A549 (cell line): ENCODE measurements at regions not wholly inside any gene's neighbourhood (a gene's known extent, or its start where the extent isn't known, plus 50 kb on each side); places are given as distances from the start of the nearest gene placed in this dataset.

Experiments used
- EP300 ChIP-seq, 2 experiments: fragments of >200 bp; sonication (Bioruptor Twin); formaldehyde crosslinking; IDR thresholded peaks; 2 replicates in 1 of 2; 3 replicates in 1 of 2; pipeline ENCODE4 v1.6.1; 2016 to 2017
- RFX5 ChIP-seq: fragments of 450-650 bp; IDR thresholded peaks from 2 replicates; pipeline ENCODE4 v1.7.1; 2014; ENCODE audit warnings: antibody characterized with exemption, mild to moderate bottlenecking, moderate library complexity
- RNF2 ChIP-seq: fragments of 200-600 bp; sonication (generic); IDR thresholded peaks from 2 replicates; pipeline ENCODE4 v1.6.1; 2016; ENCODE audit warnings: low read depth, mild to moderate bottlenecking, antibody characterized with exemption, moderate library complexity, borderline replicate concordance
- TF ChIP-seq, protein P1 (sequence below): fragments of 200-600 bp; sonication (generic); IDR thresholded peaks from 2 replicates; pipeline ENCODE4 v1.6.1; 2016; ENCODE audit warnings: antibody characterized with exemption, mild to moderate bottlenecking, moderate library complexity
- TF ChIP-seq, protein P2 (sequence below): fragments of >200 bp; sonication (Bioruptor Twin); formaldehyde crosslinking; IDR thresholded peaks from 3 replicates; pipeline ENCODE4 v1.5.1; 2016

DNA sequence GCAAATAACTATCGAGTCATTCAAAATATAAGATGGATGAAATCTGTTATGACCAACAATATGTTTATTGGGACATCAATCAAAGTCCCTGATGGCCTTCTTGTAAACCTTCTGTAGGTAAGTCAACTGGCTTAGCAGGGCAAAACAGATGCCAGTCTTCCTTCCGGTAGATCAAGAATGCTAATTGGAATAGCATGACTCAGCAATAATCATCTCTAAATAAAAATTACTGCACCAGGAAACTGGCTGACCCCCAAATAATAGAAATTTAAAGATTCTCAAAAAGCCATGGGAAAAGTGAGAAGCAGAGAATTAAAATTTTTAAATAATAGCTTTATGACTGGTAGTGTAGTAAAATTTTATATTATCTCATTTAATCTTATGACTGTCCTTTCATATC is 1005.4 kb downstream of the OLFM4 start:
- TF ChIP-seq RNF2 (no peak), RFX5 (no peak), EP300 (IDR thresholded peaks at IDR 0.05) (no peak)
- TF ChIP-seq, protein P1, sequence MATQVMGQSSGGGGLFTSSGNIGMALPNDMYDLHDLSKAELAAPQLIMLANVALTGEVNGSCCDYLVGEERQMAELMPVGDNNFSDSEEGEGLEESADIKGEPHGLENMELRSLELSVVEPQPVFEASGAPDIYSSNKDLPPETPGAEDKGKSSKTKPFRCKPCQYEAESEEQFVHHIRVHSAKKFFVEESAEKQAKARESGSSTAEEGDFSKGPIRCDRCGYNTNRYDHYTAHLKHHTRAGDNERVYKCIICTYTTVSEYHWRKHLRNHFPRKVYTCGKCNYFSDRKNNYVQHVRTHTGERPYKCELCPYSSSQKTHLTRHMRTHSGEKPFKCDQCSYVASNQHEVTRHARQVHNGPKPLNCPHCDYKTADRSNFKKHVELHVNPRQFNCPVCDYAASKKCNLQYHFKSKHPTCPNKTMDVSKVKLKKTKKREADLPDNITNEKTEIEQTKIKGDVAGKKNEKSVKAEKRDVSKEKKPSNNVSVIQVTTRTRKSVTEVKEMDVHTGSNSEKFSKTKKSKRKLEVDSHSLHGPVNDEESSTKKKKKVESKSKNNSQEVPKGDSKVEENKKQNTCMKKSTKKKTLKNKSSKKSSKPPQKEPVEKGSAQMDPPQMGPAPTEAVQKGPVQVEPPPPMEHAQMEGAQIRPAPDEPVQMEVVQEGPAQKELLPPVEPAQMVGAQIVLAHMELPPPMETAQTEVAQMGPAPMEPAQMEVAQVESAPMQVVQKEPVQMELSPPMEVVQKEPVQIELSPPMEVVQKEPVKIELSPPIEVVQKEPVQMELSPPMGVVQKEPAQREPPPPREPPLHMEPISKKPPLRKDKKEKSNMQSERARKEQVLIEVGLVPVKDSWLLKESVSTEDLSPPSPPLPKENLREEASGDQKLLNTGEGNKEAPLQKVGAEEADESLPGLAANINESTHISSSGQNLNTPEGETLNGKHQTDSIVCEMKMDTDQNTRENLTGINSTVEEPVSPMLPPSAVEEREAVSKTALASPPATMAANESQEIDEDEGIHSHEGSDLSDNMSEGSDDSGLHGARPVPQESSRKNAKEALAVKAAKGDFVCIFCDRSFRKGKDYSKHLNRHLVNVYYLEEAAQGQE = no peak
- TF ChIP-seq, protein P2, sequence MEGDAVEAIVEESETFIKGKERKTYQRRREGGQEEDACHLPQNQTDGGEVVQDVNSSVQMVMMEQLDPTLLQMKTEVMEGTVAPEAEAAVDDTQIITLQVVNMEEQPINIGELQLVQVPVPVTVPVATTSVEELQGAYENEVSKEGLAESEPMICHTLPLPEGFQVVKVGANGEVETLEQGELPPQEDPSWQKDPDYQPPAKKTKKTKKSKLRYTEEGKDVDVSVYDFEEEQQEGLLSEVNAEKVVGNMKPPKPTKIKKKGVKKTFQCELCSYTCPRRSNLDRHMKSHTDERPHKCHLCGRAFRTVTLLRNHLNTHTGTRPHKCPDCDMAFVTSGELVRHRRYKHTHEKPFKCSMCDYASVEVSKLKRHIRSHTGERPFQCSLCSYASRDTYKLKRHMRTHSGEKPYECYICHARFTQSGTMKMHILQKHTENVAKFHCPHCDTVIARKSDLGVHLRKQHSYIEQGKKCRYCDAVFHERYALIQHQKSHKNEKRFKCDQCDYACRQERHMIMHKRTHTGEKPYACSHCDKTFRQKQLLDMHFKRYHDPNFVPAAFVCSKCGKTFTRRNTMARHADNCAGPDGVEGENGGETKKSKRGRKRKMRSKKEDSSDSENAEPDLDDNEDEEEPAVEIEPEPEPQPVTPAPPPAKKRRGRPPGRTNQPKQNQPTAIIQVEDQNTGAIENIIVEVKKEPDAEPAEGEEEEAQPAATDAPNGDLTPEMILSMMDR = no peak
